GM10248 (cell line): ENCODE measurements at regions not wholly inside any gene's neighbourhood (a gene's known extent, or its start where the extent isn't known, plus 50 kb on each side); places are given as distances from the start of the nearest gene placed in this dataset.

Source experiments
- CTCF ChIA-PET: fragments of 300-600 bp; sonication (Branson Sonifier 250); formaldehyde crosslinking; extraction: SDS; loops from one replicate; lab custom pipeline; 2021; ENCODE audit warnings: antibody characterized with exemption; lab: Yijun Ruan, JAX
- POLR2A ChIA-PET: fragments of 350-650 bp; sonication (Branson Sonifier 250); formaldehyde crosslinking; extraction: SDS; loops from one replicate; lab custom pipeline; 2020; ENCODE audit warnings: antibody characterized with exemption; lab: Yijun Ruan, JAX
- DNase-seq: peaks from one replicate; pipeline ENCODE4 v3.0.0; 2012; ENCODE audit errors: extremely low spot score
- CTCF ChIP-seq: IDR thresholded peaks from 2 replicates; pipeline ENCODE4 v1.5.1; 2012; ENCODE audit warnings: mild to moderate bottlenecking, low read depth; ENCODE audit errors: extremely low read depth, missing control alignments, control extremely low read depth

GRCh38 chr3:159586571-159587202, 401.9 kb upstream of the IL12A start:
- ChIA-PET CTCF (no interaction called here), POLR2A (no interaction called here)
- DNase-seq = no peak
- no peak for TF ChIP-seq CTCF

DNA sequence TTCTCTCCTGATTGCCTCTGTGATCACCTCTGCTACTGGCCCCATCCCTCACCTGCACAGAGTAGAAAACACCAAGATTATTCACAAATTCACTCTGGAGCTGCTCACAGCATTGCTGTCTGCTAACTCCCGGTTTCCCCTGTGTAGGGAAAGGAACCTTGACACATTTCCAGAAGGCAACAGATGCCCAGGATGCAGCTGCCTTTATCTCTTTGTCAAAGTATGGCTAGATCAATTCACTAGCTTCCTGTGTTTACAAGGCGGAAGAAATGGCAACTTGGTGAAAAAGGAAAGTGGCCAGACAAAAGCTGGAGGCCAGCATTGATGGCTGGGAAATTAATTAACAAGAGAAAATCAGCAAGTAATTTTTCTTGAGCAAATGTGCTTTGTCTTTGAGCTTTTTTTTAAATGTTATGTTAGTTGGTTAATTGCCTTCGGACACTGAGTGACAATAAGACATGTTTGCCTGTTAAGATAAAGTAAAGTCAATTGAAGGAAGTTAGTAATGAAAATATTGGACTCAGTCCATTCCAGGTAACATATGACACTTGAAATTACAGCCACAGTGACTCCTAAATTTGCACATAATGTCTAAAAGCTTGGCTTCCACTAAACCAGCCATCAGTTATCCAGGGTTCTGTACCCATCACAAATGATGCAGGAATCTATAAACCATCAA, 394.6 kb upstream of the IL12A start:
- no peak for DNase-seq
- POLR2A ChIA-PET = no interaction called here
- TF ChIP-seq CTCF = no peak
- CTCF ChIA-PET = interaction anchor here (0.5 to 1.3 kb wide), 2 partner anchors 9 to 1940 kb away, joined by 3 read pairs; no protein-coding TSS in a partner anchor

DNA sequence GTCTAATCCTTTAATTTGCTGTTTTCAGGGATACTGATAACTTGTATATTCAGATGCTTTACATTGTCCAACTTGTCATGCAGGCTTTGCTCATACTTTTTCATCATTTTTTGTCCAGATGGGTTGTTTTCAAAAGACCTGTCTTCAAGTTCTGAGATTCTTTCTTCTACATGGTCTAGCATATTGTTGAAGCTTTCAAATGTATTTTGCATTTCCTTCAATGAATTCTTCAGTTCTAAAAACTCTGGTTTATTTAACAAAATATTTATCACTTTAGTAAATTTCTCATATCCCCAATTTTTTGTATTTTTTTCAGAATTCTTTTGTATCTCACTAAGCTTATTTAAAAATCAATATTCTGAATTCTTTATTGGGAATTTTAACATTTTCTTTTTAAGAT, 388.3 kb upstream of the IL12A start:
- DNase-seq = no peak
- POLR2A ChIA-PET = no interaction called here
- no peak for TF ChIP-seq CTCF
- CTCF ChIA-PET = no interaction called here

DNA sequence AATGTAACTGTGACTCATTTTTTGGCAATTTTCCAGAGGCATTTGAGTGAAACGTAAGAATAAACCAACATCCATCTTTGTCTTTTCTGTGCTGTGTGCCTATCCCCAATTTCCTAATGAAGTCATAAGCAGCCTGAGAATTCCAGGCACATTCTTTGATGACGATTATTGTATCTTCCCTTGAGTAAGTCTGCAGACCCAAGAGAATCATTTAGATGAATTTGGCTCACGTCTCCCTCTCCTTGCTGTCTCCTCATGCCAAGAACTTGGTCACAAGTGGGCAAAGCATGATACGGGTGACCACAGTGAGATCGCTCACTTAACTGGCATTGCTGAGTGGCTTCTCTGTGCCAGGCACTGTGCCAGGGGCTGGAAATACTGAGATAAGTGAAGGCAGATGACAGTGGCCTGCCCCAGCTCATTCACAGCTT, 384.5 kb upstream of the IL12A start:
- TF ChIP-seq CTCF = no peak

DNA sequence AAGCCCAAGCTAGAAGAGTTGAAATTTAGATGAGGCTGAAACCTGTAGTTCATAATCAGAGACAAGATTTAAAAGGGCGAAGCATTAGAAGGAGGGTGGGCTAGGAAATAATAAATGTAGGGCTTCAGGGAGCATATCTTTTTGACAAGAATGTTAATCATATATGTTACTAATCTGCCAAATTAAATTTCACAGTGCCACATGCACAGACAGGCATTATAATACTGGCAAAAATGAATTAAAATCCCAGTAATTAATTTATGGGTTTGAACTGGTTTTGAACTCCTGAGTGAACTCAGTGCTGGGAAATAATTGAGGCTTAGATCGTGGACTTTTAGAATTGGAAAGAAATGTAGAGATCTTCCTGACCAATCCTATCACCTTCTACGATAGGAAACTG, 383.5 kb upstream of the IL12A start:
- no peak for TF ChIP-seq CTCF
- ChIA-PET POLR2A (no interaction called here), CTCF (no interaction called here)

More for the DNA sequence above, 384.5 kb upstream of the IL12A start:
- ChIA-PET POLR2A (no interaction called here), CTCF (no interaction called here)
- no peak for DNase-seq

GRCh38 chr3:159605776-159606175, 382.9 kb upstream of the IL12A start:
- TF ChIP-seq CTCF = no peak
- no peak for DNase-seq
- ChIA-PET POLR2A (no interaction called here), CTCF (no interaction called here)

More for the DNA sequence above, 383.5 kb upstream of the IL12A start:
- DNase-seq = no peak
